Common myeloid progenitor, CD34-positive (primary cell): ENCODE measurements at regions not wholly inside any gene's neighbourhood (a gene's known extent, or its start where the extent isn't known, plus 50 kb on each side); places are given as distances from the start of the nearest gene placed in this dataset.

Experiments
- CTCF ChIA-PET: fragments of 350-600 bp; sonication (Branson Sonifier 250); formaldehyde crosslinking; loops from one replicate; lab custom pipeline; 2021; ENCODE audit warnings: antibody characterized with exemption; lab: Charles Lee
- POLR2A ChIA-PET: fragments of 350-600 bp; sonication (Branson Sonifier 250); formaldehyde crosslinking; loops from one replicate; lab custom pipeline; 2021; ENCODE audit warnings: antibody characterized with exemption; lab: Charles Lee
- DNase-seq, 3 donors: peaks; one replicate each; pipeline versions ENCODE4 v3.0.0 to v3.0.0-alpha.2; 2013
- H3K27ac ChIP-seq, 2 experiments: 1 replicate in 1 of 2; 2 replicates in 1 of 2; pipeline ENCODE4 v1.7.0; 2013; ENCODE audit warnings: inconsistent platforms in 2 of 2, low read length in 2 of 2, mild to moderate bottlenecking in 2 of 2, low read depth in 1 of 2, moderate library complexity in 1 of 2; ENCODE audit not compliant: severe bottlenecking in 2 of 2, insufficient read depth in 1 of 2, poor library complexity in 1 of 2
- H3K27me3 ChIP-seq, 5 experiments: replicated peaks in 2 of 5; 1 replicate in 3 of 5; 2 replicates in 2 of 5; pipeline versions ENCODE4 v1.6.1 to v1.7.0; 2013; ENCODE audit warnings: low read length in 4 of 5, mild to moderate bottlenecking in 2 of 5, moderate library complexity in 2 of 5, inconsistent platforms in 1 of 5; ENCODE audit not compliant: insufficient read depth in 5 of 5, control insufficient read depth in 4 of 5
- H3K36me3 ChIP-seq, 4 experiments: 1 replicate in 2 of 4; 2 replicates in 2 of 4; pipeline versions ENCODE4 v1.6.1 to v1.7.0; 2013; ENCODE audit warnings: low read length in 3 of 4, control low read depth in 1 of 4, mild to moderate bottlenecking in 1 of 4; ENCODE audit not compliant: control insufficient read depth in 4 of 4, insufficient read depth in 4 of 4
- H3K4me1 ChIP-seq, 4 experiments: 1 replicate in 3 of 4; 2 replicates in 1 of 4; pipeline versions ENCODE4 v1.6.1 to v1.7.1; 2013; ENCODE audit warnings: low read length in 3 of 4, mild to moderate bottlenecking in 3 of 4, control low read depth in 1 of 4, inconsistent platforms in 1 of 4, moderate library complexity in 1 of 4; ENCODE audit not compliant: control insufficient read depth in 4 of 4, insufficient read depth in 4 of 4; ENCODE audit errors: control extremely low read depth in 1 of 4
- H3K4me3 ChIP-seq, 7 experiments: 1 replicate in 4 of 7; 2 replicates in 3 of 7; pipeline versions ENCODE4 v1.5.1 to v1.7.0; 2013; ENCODE audit warnings: mild to moderate bottlenecking in 7 of 7, low read length in 6 of 7, moderate library complexity in 6 of 7, inconsistent platforms in 2 of 7, low read depth in 2 of 7, control low read depth in 1 of 7; ENCODE audit not compliant: insufficient read depth in 4 of 7, control insufficient read depth in 1 of 7; ENCODE audit errors: extremely low read depth in 1 of 7
- H3K9me3 ChIP-seq, 5 experiments: 1 replicate in 4 of 5; 2 replicates in 1 of 5; pipeline versions ENCODE4 v1.6.1 to v1.7.1; 2013; ENCODE audit warnings: low read length in 4 of 5, mild to moderate bottlenecking in 2 of 5, inconsistent platforms in 1 of 5, low read depth in 1 of 5, moderate library complexity in 1 of 5; ENCODE audit not compliant: control insufficient read depth in 4 of 5, insufficient read depth in 2 of 5; ENCODE audit errors: control extremely low read depth in 1 of 5
- WGBS: methylation state at CpG from one replicate; pipeline ENCODE4 v1.1.5; 2013; ENCODE audit not compliant: insufficient coverage; 5-methylcytosine and 5-hydroxymethylcytosine counted together

- Histone ChIP-seq H3K27ac (no peak overlapping the region), H3K27me3 (no peaks in the 10 kb centered on the region), H3K9me3 (no peaks in the 10 kb centered on the region), H3K36me3 (peaks cover 10 to 62% (median 28%) of the 10 kb centered on the region in 4 experiments), H3K4me3 (no peak overlapping the region), H3K4me1 (no peaks in the 10 kb centered on the region)
- CTCF ChIA-PET: no interaction called here
- DNase-seq: no peak
- no CpG with 5 or more reads among the region's 1 CpG for WGBS
- POLR2A ChIA-PET: no interaction called here
Observed at GRCh38 chr6:144536079-144536478, 250.9 kb downstream of the UTRN start.

- CTCF ChIA-PET: interaction anchor here (1.9 kb wide), 1 partner anchor 63 kb away, joined by 4 read pairs; no protein-coding TSS in a partner anchor
- H3K9me3 ChIP-seq: no peaks in the 10 kb centered on the region
- H3K27me3 ChIP-seq: no peaks in the 10 kb centered on the region
- peak in 2 of 3 donors; percentile 36 to 39 for DNase-seq
- 96% methylated on average over 4 of the region's 8 CpGs for whole genome bisulfite sequencing
- H3K4me3 ChIP-seq: no peak overlapping the region
- H3K36me3 ChIP-seq: peaks cover 24 to 66% (median 27%) of the 10 kb centered on the region in 4 experiments
- POLR2A ChIA-PET: no interaction called here
- peak overlapping the region in 1 of 2 experiments; percentile 7 for H3K27ac ChIP-seq
- no peaks in the 10 kb centered on the region for H3K4me1 ChIP-seq
Observed at GRCh38 chr6:144543006-144543871, 258.1 kb downstream of the UTRN start.

DNA sequence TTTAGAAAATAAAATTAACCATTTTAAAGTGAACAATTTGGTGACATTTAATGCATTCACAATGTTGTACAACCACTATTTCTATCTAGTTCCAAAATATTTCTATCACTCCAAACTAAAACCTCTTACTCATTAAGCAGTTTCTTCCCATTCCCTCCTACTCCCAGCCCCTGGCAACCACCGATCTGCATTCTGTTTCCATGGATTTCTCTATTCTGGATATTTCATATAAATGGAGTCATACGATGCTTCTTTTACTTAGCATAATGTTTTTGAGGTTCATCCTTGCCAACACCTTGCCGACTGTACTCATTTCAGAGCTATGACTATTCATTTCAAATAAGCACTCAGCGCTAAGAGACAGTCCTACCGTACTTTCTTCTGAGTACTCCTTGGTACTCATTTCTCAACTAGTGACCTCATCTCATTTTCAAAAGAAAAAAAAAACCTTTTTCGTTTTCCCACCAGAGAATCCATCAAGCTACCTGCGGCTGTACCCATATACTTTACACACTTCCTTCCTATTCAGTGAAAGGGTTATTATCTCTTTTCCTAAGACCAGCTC lies 259.2 kb downstream of the UTRN start:
- POLR2A ChIA-PET: no interaction called here
- peaks cover 26 to 69% (median 31%) of the 10 kb centered on the region in 4 experiments for H3K36me3 ChIP-seq
- no peaks in the 10 kb centered on the region for H3K9me3 ChIP-seq
- CTCF ChIA-PET: interaction anchor here (0.6 to 1.9 kb wide), 2 partner anchors 64 to 1275 kb away, joined by 4 read pairs; no protein-coding TSS in a partner anchor
- DNase-seq: no peak
- 97% methylated on average over 6 of the region's 7 CpGs for WGBS
- no peaks in the 10 kb centered on the region for H3K4me1 ChIP-seq
- H3K4me3 ChIP-seq: no peak overlapping the region
- H3K27ac ChIP-seq: no peak overlapping the region
- no peaks in the 10 kb centered on the region for H3K27me3 ChIP-seq

DNA sequence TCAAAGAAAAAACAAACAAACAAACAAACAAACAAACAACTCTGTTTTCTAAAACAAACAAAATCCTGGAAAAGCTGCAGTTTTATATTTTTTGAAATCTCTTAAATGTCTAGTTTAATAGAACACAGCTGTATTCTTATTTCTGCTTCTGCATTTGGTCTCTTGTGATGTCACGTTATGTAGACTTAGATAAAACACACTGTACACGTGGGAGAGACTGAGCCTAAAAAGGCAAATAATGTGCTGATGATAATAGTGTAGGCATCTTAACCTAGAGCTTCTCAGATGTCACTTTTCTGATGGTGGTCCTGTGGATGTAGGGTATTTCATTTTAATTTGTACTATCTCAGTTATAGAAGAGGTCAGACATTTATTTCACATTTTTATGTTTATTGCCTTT lies 261.7 kb downstream of the UTRN start:
- CTCF ChIA-PET: interaction anchor here (1.3 kb wide), 1 partner anchor 36 kb away, joined by 3 read pairs; no protein-coding TSS in a partner anchor
- Histone ChIP-seq H3K36me3 (peaks cover 35 to 75% (median 40%) of the 10 kb centered on the region in 4 experiments), H3K4me1 (no peaks in the 10 kb centered on the region), H3K4me3 (no peak overlapping the region), H3K27me3 (no peaks in the 10 kb centered on the region), H3K27ac (no peak overlapping the region), H3K9me3 (no peaks in the 10 kb centered on the region)
- POLR2A ChIA-PET: no interaction called here
- no peak for DNase-seq
- 100% methylated on average over 1 of the region's 2 CpGs for WGBS

DNA sequence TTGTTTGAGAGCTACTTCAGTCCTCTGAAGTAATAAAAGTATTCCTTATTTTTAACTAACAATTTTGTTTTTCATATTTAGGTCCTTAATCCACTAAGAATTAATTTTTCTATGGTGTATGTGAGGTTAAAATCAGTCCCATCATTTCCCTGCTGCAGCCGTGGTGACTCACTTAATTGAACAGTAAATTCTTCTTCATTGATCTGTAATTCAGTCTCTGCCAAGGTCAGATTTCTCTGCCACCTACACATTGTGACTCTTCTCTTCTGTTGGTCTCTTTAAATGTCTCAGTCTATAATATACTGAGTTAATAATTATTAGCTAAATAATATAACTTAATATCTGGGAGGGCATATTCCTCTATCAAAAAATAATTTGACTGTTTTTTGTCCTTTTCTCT lies 262.3 kb downstream of the UTRN start:
- no CpG with 5 or more reads among the region's 1 CpG for WGBS
- Histone ChIP-seq H3K27me3 (no peaks in the 10 kb centered on the region), H3K36me3 (peaks cover 34 to 77% (median 40%) of the 10 kb centered on the region in 4 experiments), H3K4me3 (no peak overlapping the region), H3K4me1 (no peaks in the 10 kb centered on the region), H3K27ac (no peak overlapping the region), H3K9me3 (no peaks in the 10 kb centered on the region)
- CTCF ChIA-PET: interaction anchor here (1.3 kb wide), 1 partner anchor 35 kb away, joined by 3 read pairs; no protein-coding TSS in a partner anchor
- no peak for DNase-seq
- POLR2A ChIA-PET: no interaction called here

DNA sequence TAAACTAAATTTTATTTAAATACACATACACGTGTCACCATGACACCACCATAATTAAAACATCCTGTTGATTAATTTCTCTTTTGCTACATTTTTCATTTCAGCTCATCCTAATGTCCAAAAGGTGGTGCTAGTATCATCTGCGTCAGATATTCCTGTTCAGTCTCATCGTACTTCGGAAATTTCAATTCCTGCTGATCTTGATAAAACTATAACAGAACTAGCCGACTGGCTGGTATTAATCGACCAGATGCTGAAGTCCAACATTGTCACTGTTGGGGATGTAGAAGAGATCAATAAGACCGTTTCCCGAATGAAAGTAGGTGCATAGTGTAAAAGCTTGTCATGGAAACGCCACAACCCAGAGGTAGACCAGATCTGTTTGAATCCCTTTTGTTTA lies 263.4 kb downstream of the UTRN start:
- DNase-seq: no peak
- Histone ChIP-seq H3K9me3 (no peaks in the 10 kb centered on the region), H3K4me3 (no peak overlapping the region), H3K27ac (no peak overlapping the region), H3K27me3 (no peaks in the 10 kb centered on the region), H3K4me1 (no peaks in the 10 kb centered on the region), H3K36me3 (peaks cover 24 to 72% (median 39%) of the 10 kb centered on the region in 4 experiments)
- ChIA-PET POLR2A (no interaction called here), CTCF (interaction anchor here (1.0 kb wide), 1 partner anchor 484 kb away, joined by 3 read pairs; no protein-coding TSS in a partner anchor)
- 100% methylated on average over 5 of the region's 9 CpGs for WGBS
